DMS53 treated with DMSO at 0.1 percent for 48 hours (cell line): ENCODE measurements at regions not wholly inside any gene's neighbourhood (a gene's known extent, or its start where the extent isn't known, plus 50 kb on each side); places are given as distances from the start of the nearest gene placed in this dataset.
"Not testable (repeated sequence)": the region's sequence is repeated elsewhere in the genome, so short reads cannot be mapped to it uniquely, and the experiment has no call there.

ENCODE experiments used
- DNase-seq: peaks from one replicate; lab custom pipeline; 2025; ENCODE audit not compliant: unreplicated experiment; lab: John Stamatoyannopoulos, UW

DNA sequence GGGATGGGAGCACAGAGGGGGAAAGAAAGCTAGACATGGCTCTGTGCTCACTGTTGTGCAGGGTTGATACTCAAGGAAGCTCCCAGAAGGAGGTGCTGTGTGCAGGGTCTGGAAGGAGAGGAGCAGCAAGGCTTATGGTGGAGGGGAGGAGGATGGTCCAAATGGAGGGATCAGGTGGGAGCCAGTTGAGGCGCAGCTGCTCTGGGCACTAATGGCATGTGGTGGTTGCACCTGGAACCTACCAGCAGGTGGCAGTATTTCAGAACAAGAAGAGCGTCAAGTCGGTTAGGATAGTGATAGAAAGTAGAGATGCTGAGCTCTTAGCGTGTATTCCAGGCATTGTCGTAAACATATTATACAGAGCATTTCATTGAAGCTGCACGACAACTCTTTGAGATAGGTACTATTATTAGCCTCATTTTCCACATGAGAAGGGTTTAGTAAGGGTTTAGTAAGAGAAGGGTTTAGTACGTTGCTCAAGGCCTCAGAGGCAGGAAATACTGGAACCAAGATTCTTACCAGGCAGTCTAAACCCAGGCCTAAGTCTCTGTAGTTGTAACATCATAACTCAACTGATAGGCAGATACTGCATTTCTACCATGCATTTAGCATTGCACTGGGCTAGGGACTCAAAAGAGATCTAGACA is 223.7 kb downstream of the CYP26B1 start:
- DNase-seq: peak; percentile 79

GRCh38 chr2:71923143-71923525 is 224.5 kb downstream of the CYP26B1 start:
- DNase-seq: no peak

- no peak for DNase-seq
Observed at GRCh38 chr2:71922499-71923142, 225.0 kb downstream of the CYP26B1 start.

DNA sequence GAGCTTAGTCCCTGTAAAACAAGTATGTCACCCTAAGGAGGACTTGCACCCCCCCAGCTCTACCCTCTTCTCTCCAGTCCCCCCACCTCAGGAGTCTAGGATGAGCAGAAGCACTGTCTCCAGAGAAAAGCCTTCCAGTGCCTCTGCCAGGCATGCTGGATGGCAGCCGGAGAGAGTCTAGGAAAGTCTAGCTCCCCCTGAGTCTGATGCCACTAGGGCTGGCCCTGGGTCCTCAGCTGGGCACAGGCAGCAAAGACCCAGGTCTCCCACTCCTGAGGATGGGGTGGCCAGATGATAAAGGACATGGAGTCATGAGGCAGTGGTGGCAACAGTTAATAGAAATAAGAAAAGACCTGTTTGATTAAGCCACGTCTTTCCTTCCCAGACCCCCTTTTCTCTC is 225.6 kb downstream of the CYP26B1 start:
- no peak for DNase-seq

DNA sequence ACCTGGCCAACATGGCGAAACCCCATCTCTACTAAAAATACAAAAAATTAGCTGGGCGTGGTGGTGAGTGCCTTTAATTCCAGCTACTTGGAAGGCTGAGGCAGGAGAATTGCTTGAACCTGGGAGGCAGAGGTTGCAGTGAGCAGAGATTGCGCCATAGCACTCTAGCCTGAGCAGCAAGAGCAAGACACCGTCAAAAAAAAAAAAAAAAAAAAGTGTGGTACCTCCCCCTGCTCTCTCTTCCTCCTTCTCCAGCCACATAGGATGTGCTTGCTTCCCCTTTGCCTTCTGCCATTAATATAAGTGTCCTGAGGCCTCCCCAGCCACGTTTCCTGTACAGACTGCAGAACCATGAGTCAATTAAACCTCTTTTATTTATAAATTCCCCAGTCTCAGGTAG is 226.8 kb downstream of the CYP26B1 start:
- DNase-seq: not testable (repeated sequence)

DNA sequence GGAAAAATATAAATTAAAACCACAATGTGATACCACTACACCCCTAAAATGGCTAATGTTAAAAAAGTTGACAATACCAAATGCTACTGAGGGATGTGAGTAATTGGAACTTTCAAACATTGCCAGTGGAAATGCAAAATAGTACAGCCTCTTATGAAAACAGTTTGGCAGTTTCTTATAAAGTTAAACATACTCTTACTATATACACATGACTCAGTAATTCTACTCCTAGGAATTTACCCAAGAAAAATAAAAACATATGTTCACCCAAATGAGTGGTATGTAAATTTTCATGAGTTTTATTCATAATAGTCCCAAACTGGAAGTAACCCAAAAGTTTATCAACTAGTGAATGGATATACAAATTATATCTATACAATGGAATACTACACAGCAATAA is 228.0 kb downstream of the CYP26B1 start:
- no peak for DNase-seq

- no peak for DNase-seq
Observed at GRCh38 chr2:71910277-71910676, 237.4 kb downstream of the CYP26B1 start.

GRCh38 chr2:71908798-71909197 is 238.9 kb downstream of the CYP26B1 start:
- DNase-seq: no peak

DNA sequence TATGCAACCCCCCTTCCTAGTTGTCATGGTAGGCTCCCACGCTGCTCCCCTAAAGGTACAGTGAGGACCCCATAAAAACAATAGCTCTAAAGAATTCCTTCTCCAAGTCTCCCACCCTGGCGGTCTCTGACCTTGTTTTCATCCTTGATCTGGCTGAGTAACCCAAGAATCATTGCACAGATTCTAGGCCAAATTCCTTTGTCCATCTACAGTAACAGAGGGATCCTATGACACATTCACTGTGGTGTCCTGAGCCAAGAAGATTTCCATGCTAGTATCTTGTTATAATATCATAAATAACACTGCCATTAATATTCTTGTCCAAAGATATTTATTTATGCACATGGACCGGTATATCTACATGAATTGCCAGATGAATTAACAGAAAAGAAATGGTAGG is 240.2 kb downstream of the CYP26B1 start:
- no peak for DNase-seq

- DNase-seq: no peak
Observed at GRCh38 chr2:71906357-71906973, 241.2 kb downstream of the CYP26B1 start.

DNA sequence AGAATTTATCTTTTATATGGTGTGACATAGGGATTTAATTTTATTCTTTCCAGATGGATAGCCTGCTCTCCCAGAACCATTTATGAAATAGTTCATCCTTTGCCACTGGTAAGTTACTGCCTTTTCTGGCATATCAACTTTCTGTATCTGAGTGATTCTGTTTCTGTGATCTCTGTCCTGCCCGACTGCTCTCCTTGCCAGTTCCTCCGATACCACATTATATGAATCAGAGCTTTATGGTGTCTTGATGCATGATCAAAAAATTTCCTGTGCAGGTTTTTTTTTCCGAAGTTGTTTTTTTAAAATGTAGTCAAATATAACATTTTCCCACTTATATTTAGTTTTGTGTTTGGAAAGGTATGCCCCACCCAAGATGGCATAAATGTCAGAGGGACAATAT is 242.5 kb downstream of the CYP26B1 start:
- DNase-seq: no peak

- DNase-seq: no peak
Observed at GRCh38 chr2:71903841-71904240, 243.8 kb downstream of the CYP26B1 start.

- no peak for DNase-seq
Observed at GRCh38 chr2:71901466-71901865, 246.2 kb downstream of the CYP26B1 start.

- no peak for DNase-seq
Observed at GRCh38 chr2:71898851-71899681, 248.6 kb downstream of the CYP26B1 start.

- no peak for DNase-seq
Observed at GRCh38 chr2:71898375-71898774, 249.3 kb downstream of the CYP26B1 start.

DNA sequence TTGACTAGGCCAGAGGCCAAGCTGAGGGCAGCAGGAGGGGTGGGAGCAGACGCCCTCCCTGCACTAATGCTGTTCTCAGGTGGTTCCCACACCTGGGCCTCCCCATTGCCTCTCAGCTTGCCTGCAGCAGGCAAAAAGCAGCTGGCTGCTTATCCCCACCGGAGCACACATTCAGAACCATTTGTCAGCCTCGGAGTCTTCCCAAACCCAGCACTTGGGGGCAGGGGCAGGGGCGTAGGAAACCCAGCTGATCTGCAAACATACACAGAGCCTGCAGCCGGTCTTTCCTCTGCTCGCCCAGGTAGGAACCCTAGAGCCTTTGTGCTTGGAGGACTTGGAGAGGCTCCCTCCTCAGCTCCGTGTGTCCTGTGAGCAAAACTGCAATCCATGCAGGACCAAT is 249.8 kb downstream of the CYP26B1 start:
- DNase-seq: no peak

DNA sequence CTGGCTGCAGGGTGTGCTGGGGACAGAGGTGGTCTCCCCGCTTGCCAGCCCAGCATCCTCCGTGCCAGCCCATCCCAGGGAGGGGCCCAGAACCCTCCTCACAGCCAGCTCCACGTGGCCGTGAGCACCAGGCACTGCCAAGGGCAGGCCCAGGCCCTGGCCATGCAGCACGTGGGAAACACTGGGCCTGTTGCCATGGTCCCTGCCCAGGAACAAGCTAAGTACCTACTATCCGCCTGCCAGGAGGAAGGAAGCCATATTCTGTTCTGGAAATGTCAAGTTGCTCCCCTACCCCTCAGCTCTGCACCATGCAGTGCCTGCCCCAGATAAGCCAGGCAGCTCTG is 250.6 kb downstream of the CYP26B1 start:
- DNase-seq: no peak

- no peak for DNase-seq
Observed at GRCh38 chr2:71896385-71897136, 251.1 kb downstream of the CYP26B1 start.

- no peak for DNase-seq
Observed at GRCh38 chr2:71895320-71896161, 252.1 kb downstream of the CYP26B1 start.

DNA sequence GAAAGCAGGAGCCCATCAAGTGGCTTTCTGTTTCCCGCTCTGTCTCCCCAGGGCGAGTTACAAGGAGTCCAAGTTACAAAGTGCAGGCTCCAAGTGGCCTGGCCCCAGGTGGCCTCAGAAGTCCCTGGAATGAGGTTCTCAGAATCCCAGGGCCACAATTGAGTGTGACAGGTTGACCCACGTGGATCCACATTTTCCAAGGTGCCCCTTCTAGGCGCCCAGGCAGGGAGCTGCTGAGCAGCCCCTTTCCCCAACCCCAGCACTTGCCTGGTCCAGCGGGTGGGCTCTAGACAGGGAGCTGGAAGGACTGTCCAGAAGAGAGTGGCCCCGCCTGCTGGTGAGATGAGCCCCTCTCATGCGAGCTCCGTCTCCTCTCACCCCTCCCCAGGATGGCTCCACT is 253.4 kb downstream of the CYP26B1 start:
- no peak for DNase-seq
